HepG2 (cell line): ENCODE measurements at regions not wholly inside any gene's neighbourhood (a gene's known extent, or its start where the extent isn't known, plus 50 kb on each side); places are given as distances from the start of the nearest gene placed in this dataset.

ENCODE experiments used
- ATAC-seq: fragments of 200-7000 bp; cut with Tn5 transposase; 3 replicates; pipeline ENCODE4 v1.9.1; 2020; ENCODE audit warnings: mild to moderate bottlenecking, moderate library complexity
- BruUV-seq: library from RNA; stranded (reverse); fragments of 400-500 nt; replicated peaks from 2 replicates; lab custom pipeline; 2021; lab: Mats Ljungman, UMichigan
- CTCF ChIA-PET: fragments of 300-600 bp; formaldehyde crosslinking; extraction: SDS; loops from one replicate; lab custom pipeline; 2021; ENCODE audit warnings: low total read pairs, inconsistent platforms, low intra/inter-chr PET ratio; lab: Yijun Ruan, JAX
- POLR2A ChIA-PET: fragments of 350-600 bp; sonication (Branson Sonifier 250); formaldehyde crosslinking; loops from one replicate; lab custom pipeline; 2020; ENCODE audit warnings: antibody characterized with exemption, inconsistent platforms; lab: Yijun Ruan, JAX
- DNase-seq: peaks from one replicate; pipeline ENCODE4 v3.0.0-alpha.2; 2015; ENCODE audit warnings: low spot score
- FAIRE-seq: peaks from 3 replicates; lab custom pipeline; 2011; peaks lifted over from hg19 to GRCh38; lab: Jason Lieb, UNC
- H2AFZ ChIP-seq: one replicate; pipeline ENCODE4 v1.6.1; 2011; ENCODE audit warnings: low read length, inconsistent platforms
- H3K27ac ChIP-seq: fragments of 300-600 bp; 3 replicates; pipeline ENCODE4 v1.8.0; 2011; ENCODE audit warnings: mixed run types, mild to moderate bottlenecking, mixed read lengths, low read length, inconsistent platforms; ENCODE audit not compliant: insufficient read depth; ENCODE audit errors: extremely low read length
- H3K27me3 ChIP-seq, 2 experiments: fragments of 200-600 bp in 1 of 2; 2 replicates in 1 of 2; 3 replicates in 1 of 2; pipeline versions ENCODE4 v1.6.0 to v1.8.0; 2011; ENCODE audit warnings: low read length in 2 of 2, mild to moderate bottlenecking in 2 of 2, moderate library complexity in 2 of 2, inconsistent platforms in 1 of 2; ENCODE audit not compliant: insufficient read depth in 2 of 2, control insufficient read depth in 1 of 2
- H3K36me3 ChIP-seq, 2 experiments: fragments of 200-600 bp in 1 of 2; replicated peaks in 1 of 2; 2 replicates in 1 of 2; 3 replicates in 1 of 2; pipeline versions ENCODE4 v1.5.1 to v1.8.0; 2011; ENCODE audit warnings: low read length in 2 of 2, inconsistent platforms in 1 of 2; ENCODE audit not compliant: insufficient read depth in 2 of 2, control insufficient read depth in 1 of 2
- H3K4me1 ChIP-seq: 2 replicates; pipeline ENCODE4 v1.5.1; 2012; ENCODE audit warnings: low read length, inconsistent platforms; ENCODE audit not compliant: insufficient read depth
- H3K4me2 ChIP-seq: 2 replicates; pipeline ENCODE4 v1.6.0; 2011; ENCODE audit warnings: low read depth, low read length, inconsistent platforms
- H3K4me3 ChIP-seq, 3 experiments: fragments of 200-600 bp in 1 of 3; sonication (generic), shearing (Covaris generic) in 1 of 3; replicated peaks in 1 of 3; 2 replicates each; pipeline ENCODE4 v1.5.1; 2011 to 2016; ENCODE audit warnings: low read length in 3 of 3, inconsistent platforms in 2 of 3, low read depth in 2 of 3, mild to moderate bottlenecking in 2 of 3, control low read depth in 1 of 3, mixed read lengths in 1 of 3; ENCODE audit not compliant: insufficient read depth in 1 of 3
- H3K79me2 ChIP-seq: one replicate; pipeline ENCODE4 v1.6.1; 2011; ENCODE audit warnings: low read length, inconsistent platforms; ENCODE audit not compliant: insufficient read depth
- H3K9ac ChIP-seq: 2 replicates; pipeline ENCODE4 v1.6.0; 2011; ENCODE audit warnings: mild to moderate bottlenecking, low read depth, low read length, inconsistent platforms; ENCODE audit not compliant: insufficient read depth
- H3K9me3 ChIP-seq: 2 replicates; pipeline ENCODE4 v1.5.1; 2012; ENCODE audit warnings: mild to moderate bottlenecking, low read length
- H4K20me1 ChIP-seq: 2 replicates; pipeline ENCODE4 v1.6.0; 2011; ENCODE audit warnings: inconsistent platforms, mild to moderate bottlenecking, low read length, moderate library complexity; ENCODE audit not compliant: insufficient read depth
- CBX2 ChIP-seq, 2 experiments: fragments of 200-600 bp in 1 of 2; sonication (generic); formaldehyde crosslinking in 1 of 2; IDR thresholded peaks; 2 replicates each; pipeline versions ENCODE4 v1.7.0 to v1.8.1; 2018 to 2022; ENCODE audit warnings: low read depth in 2 of 2, low read length in 1 of 2, mild to moderate bottlenecking in 1 of 2, missing genetic modification reagents in 1 of 2
- DR1 ChIP-seq: sonication (generic); formaldehyde crosslinking; IDR thresholded peaks from 2 replicates; pipeline ENCODE4 v1.8.0; 2021; ENCODE audit warnings: mild to moderate bottlenecking, missing genetic modification reagents, inconsistent platforms
- KDM5B ChIP-seq: sonication (generic); formaldehyde crosslinking; IDR thresholded peaks from 2 replicates; pipeline ENCODE4 v1.4.0; 2020; ENCODE audit warnings: missing genetic modification reagents, mild to moderate bottlenecking, borderline replicate concordance
- NFKBIZ ChIP-seq: IDR thresholded peaks from 2 replicates; pipeline ENCODE4 v1.6.1; 2018; ENCODE audit warnings: missing genetic modification reagents, missing compliant biosample characterization
- PITX1 ChIP-seq: sonication (generic); formaldehyde crosslinking; IDR thresholded peaks from 2 replicates; pipeline ENCODE4 v1.5.1; 2020; ENCODE audit warnings: mild to moderate bottlenecking, missing genetic modification reagents
- SAP130 ChIP-seq: IDR thresholded peaks from 2 replicates; pipeline ENCODE4 v1.6.1; 2016; ENCODE audit warnings: low read depth
- SCMH1 ChIP-seq: sonication (generic); formaldehyde crosslinking; IDR thresholded peaks from 2 replicates; pipeline ENCODE4 v1.9.0; 2021; ENCODE audit warnings: missing genetic modification reagents, mild to moderate bottlenecking, borderline replicate concordance
- ZFYVE20 ChIP-seq: sonication (generic); formaldehyde crosslinking; IDR thresholded peaks from 2 replicates; pipeline ENCODE4 v1.8.0; 2023; ENCODE audit warnings: low read depth, mild to moderate bottlenecking, moderate library complexity, missing genetic modification reagents, borderline replicate concordance
- ZMAT3 ChIP-seq: sonication (generic); formaldehyde crosslinking; conservative IDR thresholded peaks from 2 replicates; pipeline ENCODE4 v1.7.0; 2021; ENCODE audit warnings: missing genetic modification reagents
- ZNF20 ChIP-seq: sonication (generic); formaldehyde crosslinking; IDR thresholded peaks from 2 replicates; pipeline ENCODE4 v1.4.0; 2020; ENCODE audit warnings: mild to moderate bottlenecking, moderate library complexity, missing genetic modification reagents
- ZNF251 ChIP-seq: sonication (generic); formaldehyde crosslinking; IDR thresholded peaks from 2 replicates; pipeline ENCODE4 v1.9.0; 2021; ENCODE audit warnings: mild to moderate bottlenecking, missing genetic modification reagents
- ZNF331 ChIP-seq: sonication (generic); formaldehyde crosslinking; IDR thresholded peaks from 2 replicates; pipeline ENCODE4 v1.4.0; 2020; ENCODE audit warnings: missing genetic modification reagents
- ZNF407 ChIP-seq: sonication (generic); formaldehyde crosslinking; IDR thresholded peaks from one replicate; pipeline ENCODE4 v1.5.1; 2020; ENCODE audit warnings: mild to moderate bottlenecking, missing genetic modification reagents; ENCODE audit errors: not compliant biosample characterization
- ZNF44 ChIP-seq: sonication (generic); formaldehyde crosslinking; IDR thresholded peaks from 2 replicates; pipeline ENCODE4 v1.5.1; 2020; ENCODE audit warnings: mild to moderate bottlenecking, missing genetic modification reagents
- ZNF598 ChIP-seq: sonication (generic); formaldehyde crosslinking; IDR thresholded peaks from 2 replicates; pipeline ENCODE4 v1.5.1; 2020; ENCODE audit warnings: mild to moderate bottlenecking, missing genetic modification reagents, borderline replicate concordance
- ZNF777 ChIP-seq: sonication (generic); formaldehyde crosslinking; IDR thresholded peaks from 2 replicates; pipeline ENCODE4 v1.4.0; 2020; ENCODE audit warnings: missing genetic modification reagents
- ZNF781 ChIP-seq: sonication (generic); formaldehyde crosslinking; IDR thresholded peaks from 2 replicates; pipeline ENCODE4 v1.5.1; 2020; ENCODE audit warnings: borderline replicate concordance, mild to moderate bottlenecking, missing genetic modification reagents; ENCODE audit errors: not compliant biosample characterization
- WGBS: methylation state at CpG from one replicate; pipeline ENCODE4 v1.1.6; 2017; ENCODE audit warnings: low lambda C conversion rate; 5-methylcytosine and 5-hydroxymethylcytosine counted together
- in situ Hi-C: cut with HindIII; loops from 2 replicates; pipeline ENCODE4 v1.10.0; 2017; ENCODE audit warnings: low pct_unique_long_range_greater_than_20kb; ENCODE audit not compliant: extremely low pct_ligation_motif_present
- intact Hi-C: fragments of 100-400 bp; cut with micrococcal nuclease; formaldehyde crosslinking; loops from one replicate; pipeline ENCODE4 v1.10.0; 2022; ENCODE audit not compliant: unreplicated experiment

DNA sequence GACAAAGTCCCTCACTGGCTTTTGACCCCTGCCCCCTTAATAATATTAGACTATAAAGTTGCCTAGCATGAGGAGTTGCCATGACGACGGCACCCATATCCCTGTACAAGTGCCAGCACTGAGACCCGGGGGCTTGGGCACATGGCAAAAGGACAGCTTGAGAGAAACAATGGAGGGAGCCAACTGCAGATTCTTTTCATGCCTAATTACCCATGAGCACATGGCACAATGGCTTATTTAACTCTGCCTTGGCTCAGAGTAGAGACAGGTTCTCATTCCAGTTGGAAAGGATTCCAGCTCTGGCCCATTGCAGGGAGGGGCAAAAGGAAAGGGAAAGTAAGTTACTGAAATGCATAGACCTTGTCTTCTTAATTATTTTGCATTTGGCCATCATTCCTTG is 261.2 kb upstream of the UBASH3B start (continued):
- no peak for TF ChIP-seq DR1 (CRISPR knock-in tag)
- TF ChIP-seq ZNF777 (CRISPR knock-in tag), result no peak
- no peak for TF ChIP-seq KDM5B (CRISPR knock-in tag)
- TF ChIP-seq ZNF251 (CRISPR knock-in tag), result no peak
- no peak for TF ChIP-seq ZFYVE20

- in situ Hi-C loops, result no loop called here
- TF ChIP-seq ZMAT3 (CRISPR knock-in tag) (no peak), ZNF598 (CRISPR knock-in tag) (no peak), SCMH1 (CRISPR knock-in tag) (no peak), ZNF407 (CRISPR knock-in tag) (no peak), ZNF44 (CRISPR knock-in tag) (no peak), ZNF20 (no peak), CBX2 (IDR thresholded peaks at IDR 0.05; ENCODE audit: low read depth, low read length) (no peak), CBX2 (CRISPR knock-in tag; IDR thresholded peaks at IDR 0.05; ENCODE audit: low read depth) (no peak), SAP130 (CRISPR knock-in tag) (no peak), NFKBIZ (CRISPR knock-in tag) (no peak), ZNF331 (no peak), ZNF781 (CRISPR knock-in tag) (no peak), PITX1 (CRISPR knock-in tag) (no peak)
These were observed 262.2 kb upstream of the UBASH3B start for GRCh38 chr11:122393209-122393860.

More at GRCh38 chr11:122393209-122393860, 262.2 kb upstream of the UBASH3B start:
- Histone ChIP-seq H3K9me3 (no peaks in the 10 kb centered on the region), H3K27me3 (no peaks in the 10 kb centered on the region), H3K36me3 (no peaks in the 10 kb centered on the region), H3K4me3 (no peak overlapping the region), H3K4me1 (no peaks in the 10 kb centered on the region), H3K79me2 (no peaks in the 10 kb centered on the region), H3K4me2 (no peak overlapping the region), H4K20me1 (no peaks in the 10 kb centered on the region), H3K9ac (no peak overlapping the region), H3K27ac (no peak overlapping the region), H2AFZ (no peak overlapping the region)
- WGBS, result 50% methylated on average over 3 of the region's 4 CpGs
- ChIA-PET POLR2A (no interaction called here), CTCF (no interaction called here)
- ATAC-seq (no peak), DNase-seq (no peak), FAIRE-seq (no peak)
- intact Hi-C loops, result no loop called here
- BruUV-seq, result no TSS peak
